Trophoblast cell (in vitro differentiated cells and primary cell): ENCODE measurements at regions not wholly inside any gene's neighbourhood (a gene's known extent, or its start where the extent isn't known, plus 50 kb on each side); places are given as distances from the start of the nearest gene placed in this dataset.

ENCODE experiments used
- DNase-seq, 2 donors: peaks; one replicate each; pipeline ENCODE4 v3.0.0-alpha.2; 2016
- H2AFZ ChIP-seq: 2 replicates; pipeline ENCODE4 v1.6.1; 2013; ENCODE audit warnings: low read length, moderate library complexity, mild to moderate bottlenecking; ENCODE audit not compliant: insufficient read depth, poor library complexity
- H2AK5ac ChIP-seq: 2 replicates; pipeline ENCODE4 v1.6.1; 2013; ENCODE audit warnings: mild to moderate bottlenecking, low read length
- H2BK120ac ChIP-seq: 2 replicates; pipeline ENCODE4 v1.6.1; 2013; ENCODE audit warnings: low read length, mild to moderate bottlenecking, moderate library complexity; ENCODE audit not compliant: insufficient read depth, poor library complexity
- H2BK12ac ChIP-seq: 2 replicates; pipeline ENCODE4 v1.6.1; 2013; ENCODE audit warnings: mild to moderate bottlenecking, low read length, moderate library complexity
- H2BK5ac ChIP-seq: 2 replicates; pipeline ENCODE4 v1.6.1; 2013; ENCODE audit warnings: low read length, low read depth, moderate library complexity, mild to moderate bottlenecking; ENCODE audit not compliant: poor library complexity
- H3K14ac ChIP-seq: 2 replicates; pipeline ENCODE4 v1.6.1; 2013; ENCODE audit warnings: mild to moderate bottlenecking, low read length
- H3K18ac ChIP-seq: 2 replicates; pipeline ENCODE4 v1.6.1; 2013; ENCODE audit warnings: mild to moderate bottlenecking, low read length
- H3K23ac ChIP-seq: 2 replicates; pipeline ENCODE4 v1.6.1; 2013; ENCODE audit warnings: low read length
- H3K27ac ChIP-seq: 2 replicates; pipeline ENCODE4 v1.5.1; 2013; ENCODE audit warnings: low read depth, mild to moderate bottlenecking, inconsistent platforms, low read length, moderate library complexity
- H3K27me3 ChIP-seq: 2 replicates; pipeline ENCODE4 v1.6.1; 2013; ENCODE audit warnings: inconsistent platforms, mild to moderate bottlenecking, low read length, moderate library complexity; ENCODE audit not compliant: insufficient read depth
- H3K36me3 ChIP-seq, 2 experiments: 1 replicate in 1 of 2; 2 replicates in 1 of 2; pipeline ENCODE4 v1.6.1; 2013; ENCODE audit warnings: low read length in 2 of 2, mild to moderate bottlenecking in 2 of 2, moderate library complexity in 1 of 2; ENCODE audit not compliant: insufficient read depth in 2 of 2, control insufficient read depth in 1 of 2
- H3K4ac ChIP-seq: 2 replicates; pipeline ENCODE4 v1.6.1; 2013; ENCODE audit warnings: low read depth, mild to moderate bottlenecking, low read length, moderate library complexity
- H3K4me1 ChIP-seq, 2 experiments: 1 replicate in 1 of 2; 2 replicates in 1 of 2; pipeline ENCODE4 v1.6.1; 2013; ENCODE audit warnings: low read length in 2 of 2, mild to moderate bottlenecking in 2 of 2, moderate library complexity in 1 of 2; ENCODE audit not compliant: insufficient read depth in 2 of 2, control insufficient read depth in 1 of 2
- H3K4me2 ChIP-seq: 2 replicates; pipeline ENCODE4 v1.6.1; 2013; ENCODE audit warnings: inconsistent platforms, mild to moderate bottlenecking, low read length, moderate library complexity
- H3K4me3 ChIP-seq: 2 replicates; pipeline ENCODE4 v1.5.1; 2013; ENCODE audit warnings: mild to moderate bottlenecking, low read depth, low read length, inconsistent platforms
- H3K79me1 ChIP-seq: one replicate; pipeline ENCODE4 v1.6.1; 2013; ENCODE audit warnings: low read length
- H3K79me2 ChIP-seq: 2 replicates; pipeline ENCODE4 v1.6.1; 2013; ENCODE audit warnings: low read length, mild to moderate bottlenecking; ENCODE audit not compliant: control insufficient read depth, insufficient read depth, poor library complexity
- H3K9ac ChIP-seq: 2 replicates; pipeline ENCODE4 v1.6.1; 2013; ENCODE audit warnings: mild to moderate bottlenecking, low read length
- H3K9me3 ChIP-seq: 2 replicates; pipeline ENCODE4 v1.6.1; 2013; ENCODE audit warnings: low read depth, mild to moderate bottlenecking, control low read depth, inconsistent platforms, low read length; ENCODE audit not compliant: insufficient read depth
- H4K12ac ChIP-seq: 2 replicates; pipeline ENCODE4 v1.6.1; 2013; ENCODE audit warnings: low read depth, mild to moderate bottlenecking, low read length, moderate library complexity
- H4K8ac ChIP-seq: 2 replicates; pipeline ENCODE4 v1.6.1; 2013; ENCODE audit warnings: low read depth, mild to moderate bottlenecking, low read length, moderate library complexity
- H4K91ac ChIP-seq: one replicate; pipeline ENCODE4 v1.6.1; 2013; ENCODE audit warnings: low read depth, mild to moderate bottlenecking, low read length, moderate library complexity
- WGBS: extraction: QIAGEN DNeasy Blood & Tissue Kit; methylation state at CpG from one replicate; pipeline ENCODE4 v1.1.7; 2013; ENCODE audit warnings: missing lambda C conversion rate; ENCODE audit not compliant: insufficient read length, insufficient coverage; ENCODE audit errors: extremely low coverage; 5-methylcytosine and 5-hydroxymethylcytosine counted together

DNA sequence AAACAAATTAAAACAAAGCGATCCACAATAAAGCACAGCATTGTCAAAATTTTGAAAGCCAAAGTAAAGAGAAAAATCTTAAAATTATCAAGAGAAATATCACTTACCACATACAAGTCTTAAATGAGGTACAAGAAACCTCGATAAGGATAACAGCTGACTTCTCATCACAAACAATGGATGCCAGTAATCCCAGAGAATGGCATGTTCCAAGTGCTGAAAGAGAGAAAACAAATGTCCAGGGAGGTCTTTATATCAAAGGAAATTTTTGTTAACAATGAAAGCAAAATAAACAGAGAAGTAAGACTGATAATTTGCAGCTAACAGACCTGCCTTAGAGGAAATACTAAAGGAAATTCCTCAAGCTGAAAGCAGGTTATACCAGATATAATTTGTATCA, 460.4 kb upstream of the HS3ST1 start:
- Histone ChIP-seq H3K4me2 (no peak overlapping the region), H3K9me3 (no peaks in the 10 kb centered on the region), H2BK12ac (no peak overlapping the region), H3K23ac (no peak overlapping the region), H3K27me3 (no peaks in the 10 kb centered on the region), H4K12ac (no peak overlapping the region), H2BK5ac (no peak overlapping the region), H2AK5ac (no peak overlapping the region), H3K4me1 (no peaks in the 10 kb centered on the region), H3K18ac (no peak overlapping the region), H3K27ac (no peak overlapping the region), H3K79me1 (no peaks in the 10 kb centered on the region), H2AFZ (no peak overlapping the region), H3K4me3 (no peak overlapping the region), H2BK120ac (no peak overlapping the region), H3K36me3 (no peaks in the 10 kb centered on the region), H3K79me2 (no peaks in the 10 kb centered on the region), H4K8ac (no peak overlapping the region), H3K9ac (no peak overlapping the region), H4K91ac (no peak overlapping the region), H3K14ac (no peak overlapping the region), H3K4ac (no peak overlapping the region)
- no CpG with 5 or more reads among the region's 2 CpGs for WGBS
- DNase-seq: no peak

DNA sequence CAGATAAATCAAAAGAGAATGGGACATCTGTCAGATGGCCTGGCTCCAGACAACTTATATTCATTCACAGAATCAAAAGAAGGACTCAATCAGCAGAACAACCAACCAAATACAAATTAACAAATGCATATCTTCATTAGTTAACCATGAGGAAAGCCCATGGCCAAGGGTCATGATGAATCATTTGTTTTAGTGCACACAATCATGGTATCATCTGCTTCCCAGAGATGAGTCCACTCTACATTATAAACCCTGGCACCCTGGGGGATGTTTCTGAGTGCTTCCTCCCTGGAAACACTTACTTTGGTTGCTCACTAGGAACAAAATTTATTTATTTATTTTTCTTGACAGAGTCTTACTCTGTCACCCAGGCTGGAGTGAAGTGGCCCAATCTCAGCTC, 453.3 kb upstream of the HS3ST1 start:
- no peak for DNase-seq
- H3K27ac ChIP-seq: no peak overlapping the region
- H3K4me2 ChIP-seq: no peak overlapping the region
- no peaks in the 10 kb centered on the region for H3K79me1 ChIP-seq
- no peak overlapping the region for H2BK12ac ChIP-seq
- H3K18ac ChIP-seq: no peak overlapping the region
- no peak overlapping the region for H2AFZ ChIP-seq
- H3K36me3 ChIP-seq: no peaks in the 10 kb centered on the region
- no peak overlapping the region for H3K4ac ChIP-seq
- no peaks in the 10 kb centered on the region for H3K27me3 ChIP-seq
- no peak overlapping the region for H2AK5ac ChIP-seq
- no peak overlapping the region for H2BK120ac ChIP-seq
- no peak overlapping the region for H3K4me3 ChIP-seq
- H4K91ac ChIP-seq: no peak overlapping the region
- no peak overlapping the region for H3K14ac ChIP-seq
- no peak overlapping the region for H2BK5ac ChIP-seq
- no peaks in the 10 kb centered on the region for H3K79me2 ChIP-seq
- H3K23ac ChIP-seq: no peak overlapping the region
- no peak overlapping the region for H4K12ac ChIP-seq
- no peak overlapping the region for H4K8ac ChIP-seq
- H3K9ac ChIP-seq: no peak overlapping the region
- H3K9me3 ChIP-seq: no peaks in the 10 kb centered on the region
- H3K4me1 ChIP-seq: no peaks in the 10 kb centered on the region

DNA sequence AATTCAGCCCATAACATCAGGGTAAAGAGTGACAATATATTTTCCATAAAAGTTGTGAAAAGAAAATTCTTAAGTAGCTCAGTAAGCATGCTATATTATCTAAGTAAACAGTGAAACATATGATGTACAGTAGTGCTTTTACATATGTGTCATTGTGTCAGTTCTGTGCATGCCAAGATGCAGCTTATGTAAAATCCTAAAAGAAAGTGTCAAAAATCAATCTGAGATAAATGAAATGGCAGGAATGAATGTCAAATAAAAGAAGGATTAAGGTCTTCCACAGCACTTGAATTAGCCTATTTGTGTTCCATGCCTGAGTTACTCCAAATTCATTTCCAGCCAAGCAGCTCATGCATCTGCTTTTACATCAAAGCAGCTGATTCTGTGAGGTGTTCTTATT, 452.7 kb upstream of the HS3ST1 start:
- no peak overlapping the region for H3K4me3 ChIP-seq
- H4K8ac ChIP-seq: no peak overlapping the region
- no peak overlapping the region for H3K4ac ChIP-seq
- H2BK12ac ChIP-seq: no peak overlapping the region
- no peak overlapping the region for H4K12ac ChIP-seq
- DNase-seq: no peak
- H3K4me1 ChIP-seq: no peaks in the 10 kb centered on the region
- no peak overlapping the region for H2AK5ac ChIP-seq
- no peak overlapping the region for H2AFZ ChIP-seq
- H3K9me3 ChIP-seq: no peaks in the 10 kb centered on the region
- H3K36me3 ChIP-seq: no peaks in the 10 kb centered on the region
- H2BK120ac ChIP-seq: no peak overlapping the region
- H3K79me1 ChIP-seq: no peaks in the 10 kb centered on the region
- no peak overlapping the region for H3K23ac ChIP-seq
- no peak overlapping the region for H3K9ac ChIP-seq
- no peak overlapping the region for H3K18ac ChIP-seq
- no peak overlapping the region for H2BK5ac ChIP-seq
- no peaks in the 10 kb centered on the region for H3K79me2 ChIP-seq
- no peak overlapping the region for H3K14ac ChIP-seq
- H3K27ac ChIP-seq: no peak overlapping the region
- H4K91ac ChIP-seq: no peak overlapping the region
- H3K4me2 ChIP-seq: no peak overlapping the region
- no peaks in the 10 kb centered on the region for H3K27me3 ChIP-seq

GRCh38 chr4:11878241-11878640, 449.5 kb upstream of the HS3ST1 start:
- no CpG with 5 or more reads among the region's 3 CpGs for WGBS
- no peak overlapping the region for H3K14ac ChIP-seq
- no peak for DNase-seq
- H2BK5ac ChIP-seq: no peak overlapping the region
- H3K27me3 ChIP-seq: no peaks in the 10 kb centered on the region
- H2AFZ ChIP-seq: no peak overlapping the region
- H3K79me2 ChIP-seq: no peaks in the 10 kb centered on the region
- no peak overlapping the region for H3K4ac ChIP-seq
- H4K8ac ChIP-seq: no peak overlapping the region
- H2BK12ac ChIP-seq: no peak overlapping the region
- no peak overlapping the region for H2AK5ac ChIP-seq
- no peak overlapping the region for H3K4me2 ChIP-seq
- H4K12ac ChIP-seq: no peak overlapping the region
- no peak overlapping the region for H3K23ac ChIP-seq
- no peaks in the 10 kb centered on the region for H3K36me3 ChIP-seq
- no peak overlapping the region for H3K27ac ChIP-seq
- peaks cover 6% of the 10 kb centered on the region for H3K9me3 ChIP-seq
- no peak overlapping the region for H2BK120ac ChIP-seq
- H3K18ac ChIP-seq: no peak overlapping the region
- H3K4me3 ChIP-seq: no peak overlapping the region
- no peaks in the 10 kb centered on the region for H3K79me1 ChIP-seq
- H3K9ac ChIP-seq: no peak overlapping the region
- no peaks in the 10 kb centered on the region for H3K4me1 ChIP-seq
- H4K91ac ChIP-seq: no peak overlapping the region

DNA sequence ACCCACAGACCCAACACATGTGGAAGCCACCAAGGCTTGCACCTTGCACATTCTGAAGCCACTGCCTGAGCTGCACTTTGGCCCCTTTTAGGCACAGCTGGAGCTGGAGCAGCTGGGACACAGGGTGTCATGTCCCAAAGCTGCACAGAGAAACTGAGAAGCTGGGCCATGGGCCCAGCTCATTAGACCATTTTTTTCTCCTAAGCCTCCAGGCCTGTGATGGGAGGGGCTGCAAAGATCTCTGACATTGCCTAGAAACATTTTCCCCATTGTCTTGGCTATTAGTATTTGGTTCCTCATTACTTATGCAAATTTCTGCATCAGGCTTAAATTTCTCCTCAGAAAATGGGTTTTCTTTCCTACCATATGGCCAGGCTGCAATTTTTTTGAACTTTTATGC, 447.4 kb upstream of the HS3ST1 start:
- Histone ChIP-seq H3K36me3 (no peaks in the 10 kb centered on the region), H4K91ac (no peak overlapping the region), H3K23ac (no peak overlapping the region), H2BK120ac (no peak overlapping the region), H2BK5ac (no peak overlapping the region), H3K18ac (no peak overlapping the region), H2BK12ac (no peak overlapping the region), H3K4me1 (no peaks in the 10 kb centered on the region), H3K4me3 (no peak overlapping the region), H2AK5ac (no peak overlapping the region), H3K9ac (no peak overlapping the region), H3K79me2 (no peaks in the 10 kb centered on the region), H4K12ac (no peak overlapping the region), H4K8ac (no peak overlapping the region), H3K14ac (no peak overlapping the region), H3K27me3 (no peaks in the 10 kb centered on the region), H3K4me2 (no peak overlapping the region), H3K27ac (no peak overlapping the region), H2AFZ (no peak overlapping the region), H3K79me1 (no peaks in the 10 kb centered on the region), H3K4ac (no peak overlapping the region), H3K9me3 (peaks cover 6% of the 10 kb centered on the region)
- no peak for DNase-seq
